SK-N-SH (cell line): ENCODE measurements at regions not wholly inside any gene's neighbourhood (a gene's known extent, or its start where the extent isn't known, plus 50 kb on each side); places are given as distances from the start of the nearest gene placed in this dataset.

ENCODE experiments used
- CTCF ChIA-PET: fragments of 300-600, 350-600 bp; formaldehyde crosslinking; extraction: SDS; loops from one replicate; lab custom pipeline; 2021; lab: Yijun Ruan, JAX
- POLR2A ChIA-PET: fragments of 350-600 bp; sonication (Branson Sonifier 250); formaldehyde crosslinking; extraction: SDS; loops from one replicate; lab custom pipeline; 2020; ENCODE audit warnings: antibody characterized with exemption, inconsistent platforms; lab: Yijun Ruan, JAX
- DNase-seq: peaks from one replicate; pipeline ENCODE4 v3.0.0; 2012
- H2AFZ ChIP-seq: fragments of 200-600 bp; sonication (generic); 2 replicates; pipeline ENCODE4 v1.8.1; 2016; ENCODE audit warnings: antibody characterized with exemption, mild to moderate bottlenecking, low read depth
- H3F3A ChIP-seq: fragments of 200-600 bp; sonication (generic); replicated peaks from 2 replicates; pipeline ENCODE3; 2016; ENCODE audit warnings: antibody characterized with exemption, mild to moderate bottlenecking; ENCODE audit not compliant: insufficient read depth
- H3K27ac ChIP-seq, 2 experiments: fragments of 200-500 bp in 1 of 2; fragments of 200-600 bp in 1 of 2; sonication (Bioruptor generic) in 1 of 2; sonication (generic), shearing (Covaris generic) in 1 of 2; 2 replicates each; pipeline versions ENCODE4 v1.5.1 to v1.6.1; 2014 to 2016; ENCODE audit warnings: low read depth in 2 of 2, inconsistent platforms in 1 of 2, low read length in 1 of 2, mild to moderate bottlenecking in 1 of 2, mixed read lengths in 1 of 2
- H3K27me3 ChIP-seq: fragments of 200-600 bp; sonication (generic), shearing (Covaris generic); 2 replicates; pipeline ENCODE4 v1.6.1; 2016; ENCODE audit warnings: mixed run types; ENCODE audit not compliant: insufficient read depth
- H3K36me3 ChIP-seq, 2 experiments: fragments of 200-500 bp in 1 of 2; fragments of 200-600 bp in 1 of 2; sonication (Bioruptor generic) in 1 of 2; sonication (generic) in 1 of 2; replicated peaks in 1 of 2; 2 replicates each; pipeline versions ENCODE3 to v1.5.1; 2014 to 2016; ENCODE audit warnings: low read length in 1 of 2, mild to moderate bottlenecking in 1 of 2; ENCODE audit not compliant: insufficient read depth in 2 of 2, control insufficient read depth in 1 of 2
- H3K4me1 ChIP-seq, 2 experiments: fragments of 200-500 bp in 1 of 2; fragments of 200-600 bp in 1 of 2; sonication (Bioruptor generic) in 1 of 2; sonication (generic), shearing (Covaris generic) in 1 of 2; 2 replicates each; pipeline versions ENCODE4 v1.5.1 to v1.6.1; 2014 to 2016; ENCODE audit warnings: low read depth in 1 of 2, low read length in 1 of 2, mixed run types in 1 of 2; ENCODE audit not compliant: insufficient read depth in 2 of 2, control insufficient read depth in 1 of 2
- H3K4me2 ChIP-seq: fragments of 200-600 bp; sonication (generic), shearing (Covaris generic); 2 replicates; pipeline ENCODE4 v1.6.1; 2017; ENCODE audit warnings: mixed run types
- H3K4me3 ChIP-seq, 2 experiments: fragments of 200-500 bp in 1 of 2; fragments of 200-600 bp in 1 of 2; sonication (Bioruptor generic) in 1 of 2; sonication (generic), shearing (Covaris generic) in 1 of 2; 2 replicates each; pipeline versions ENCODE4 v1.5.1 to v1.8.1; 2014 to 2016; ENCODE audit warnings: low read depth in 2 of 2, inconsistent platforms in 1 of 2, low read length in 1 of 2, mild to moderate bottlenecking in 1 of 2, mixed read lengths in 1 of 2, moderate library complexity in 1 of 2
- H3K79me2 ChIP-seq: fragments of 200-600 bp; sonication (generic); 2 replicates; pipeline ENCODE4 v1.8.1; 2017; ENCODE audit warnings: mild to moderate bottlenecking; ENCODE audit not compliant: insufficient read depth
- H3K9ac ChIP-seq: fragments of 200-600 bp; sonication (generic); 2 replicates; pipeline ENCODE4 v1.6.1; 2017; ENCODE audit warnings: mixed run types
- H3K9me2 ChIP-seq: fragments of 200-600 bp; sonication (generic); 2 replicates; pipeline ENCODE4 v1.6.1; 2017; ENCODE audit warnings: mixed run types
- H3K9me3 ChIP-seq: fragments of 200-600 bp; sonication (generic); 2 replicates; pipeline ENCODE4 v1.6.1; 2017; ENCODE audit warnings: mixed run types, mild to moderate bottlenecking, moderate library complexity
- H4K20me1 ChIP-seq: fragments of 200-600 bp; sonication (generic); 2 replicates; pipeline ENCODE4 v1.6.1; 2017; ENCODE audit warnings: mild to moderate bottlenecking, mixed run types; ENCODE audit not compliant: insufficient read depth
- CHD2 ChIP-seq: fragments of 150-350 bp; IDR thresholded peaks from 2 replicates; pipeline ENCODE4 v1.6.1; 2018; ENCODE audit warnings: low read length; ENCODE audit not compliant: partially characterized antibody
- EZH2phosphoT487 ChIP-seq: fragments of 200-600 bp; sonication (generic); IDR thresholded peaks from 2 replicates; pipeline ENCODE4 v1.6.1; 2017; ENCODE audit warnings: low read depth, mixed run types, mild to moderate bottlenecking, antibody characterized with exemption, moderate library complexity, borderline replicate concordance
- FOXJ3 ChIP-seq: sonication (generic); formaldehyde crosslinking; IDR thresholded peaks from 2 replicates; pipeline ENCODE4 v1.5.1; 2020; ENCODE audit warnings: mild to moderate bottlenecking, missing genetic modification reagents
- FOXM1 ChIP-seq: IDR thresholded peaks from 2 replicates; pipeline ENCODE4 v1.4.0; 2012; ENCODE audit warnings: low read depth, mild to moderate bottlenecking
- JUND ChIP-seq: IDR thresholded peaks from 2 replicates; pipeline ENCODE4 v1.4.0; 2012
- MXI1 ChIP-seq: IDR thresholded peaks from 2 replicates; pipeline ENCODE4 v1.6.1; 2012; ENCODE audit warnings: mild to moderate bottlenecking, low read depth, low read length, improper control_type of control experiment
- NFIC ChIP-seq: IDR thresholded peaks from 2 replicates; pipeline ENCODE4 v1.4.0; 2012; ENCODE audit warnings: borderline replicate concordance
- POLR2AphosphoS5 ChIP-seq: IDR thresholded peaks from 2 replicates; pipeline ENCODE4 v1.6.1; 2012; ENCODE audit warnings: low read depth, low read length
- RCOR1 ChIP-seq: fragments of 150-350 bp; IDR thresholded peaks from 2 replicates; pipeline ENCODE4 v1.6.1; 2017; ENCODE audit warnings: antibody characterized with exemption, low read length
- RFX5 ChIP-seq: IDR thresholded peaks from 2 replicates; pipeline ENCODE4 v1.6.1; 2012; ENCODE audit warnings: mild to moderate bottlenecking, improper control_type of control experiment, low read length
- RXRA ChIP-seq: IDR thresholded peaks from 2 replicates; pipeline ENCODE4 v1.4.0; 2012; ENCODE audit warnings: low read depth, mild to moderate bottlenecking, borderline replicate concordance
- SMC3 ChIP-seq: IDR thresholded peaks from 2 replicates; pipeline ENCODE4 v1.6.1; 2012; ENCODE audit warnings: low read depth, low read length, improper control_type of control experiment
- TCF12 ChIP-seq: IDR thresholded peaks from 2 replicates; pipeline ENCODE4 v1.4.0; 2012
- TEAD4 ChIP-seq: IDR thresholded peaks from 2 replicates; pipeline ENCODE4 v1.4.0; 2012; ENCODE audit warnings: mild to moderate bottlenecking, borderline replicate concordance; ENCODE audit not compliant: insufficient read depth
- USF1 ChIP-seq: IDR thresholded peaks from 2 replicates; pipeline ENCODE4 v1.4.0; 2012; ENCODE audit warnings: low read depth, borderline replicate concordance
- WGBS: methylation state at CpG from one replicate; pipeline ENCODE4 v1.1.6; 2017; ENCODE audit warnings: low lambda C conversion rate; 5-methylcytosine and 5-hydroxymethylcytosine counted together
- TF ChIP-seq, protein P1 (sequence below): IDR thresholded peaks from 2 replicates; pipeline ENCODE4 v1.4.0; 2012; ENCODE audit warnings: low read depth, borderline replicate concordance
- TF ChIP-seq, protein P2 (sequence below): IDR thresholded peaks from 2 replicates; pipeline ENCODE4 v1.4.0; 2012; ENCODE audit warnings: low read depth
- TF ChIP-seq, protein P3 (sequence below): fragments of 150-350 bp; IDR thresholded peaks from 2 replicates; pipeline ENCODE4 v1.6.1; 2016; ENCODE audit warnings: mild to moderate bottlenecking, low read depth, low read length
- TF ChIP-seq, protein P4 (sequence below): IDR thresholded peaks from 2 replicates; pipeline ENCODE4 v1.6.1; 2012; ENCODE audit warnings: mild to moderate bottlenecking, low read depth, low read length, moderate library complexity
- TF ChIP-seq, protein P5 (sequence below): IDR thresholded peaks from 2 replicates; pipeline ENCODE4; 2012

DNA sequence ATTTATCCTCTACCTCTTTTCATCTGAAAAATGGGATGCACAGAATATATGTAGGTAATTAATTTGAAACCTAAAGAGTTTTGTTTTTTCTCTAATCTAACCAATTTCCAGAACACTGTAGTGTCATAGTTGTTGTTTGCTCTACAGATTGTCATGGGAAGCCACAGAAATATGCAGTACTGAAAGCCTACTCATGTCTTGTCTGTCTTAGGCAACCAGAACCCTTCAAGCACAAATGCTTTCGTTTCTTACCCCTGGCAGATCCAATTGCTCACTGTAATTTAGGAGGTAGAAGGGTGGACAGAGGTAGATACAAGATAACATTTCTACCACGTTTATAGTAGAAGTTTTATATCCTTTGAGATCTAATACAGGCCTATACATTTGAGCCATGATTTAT is 330.2 kb upstream of the NOVA1 start:
- Histone ChIP-seq H3K9ac (no peak overlapping the region), H3F3A (no peaks in the 10 kb centered on the region), H4K20me1 (no peaks in the 10 kb centered on the region), H3K4me1 (0 out of 4 replicates have a peak, but pooled peaks cover 0 to 5% of the 10 kb centered on the region in 2 experiments), H3K27me3 (no peaks in the 10 kb centered on the region), H3K27ac (no peak overlapping the region), H3K4me2 (no peak overlapping the region), H2AFZ (no peak overlapping the region), H3K36me3 (no peaks in the 10 kb centered on the region), H3K9me3 (no peaks in the 10 kb centered on the region)
- 55% methylated on average over 2 of the region's 2 CpGs for WGBS
- ChIA-PET CTCF (no interaction called here), POLR2A (no interaction called here)
- no peak for TF ChIP-seq CHD2
- no peak for TF ChIP-seq POLR2AphosphoS5
- TF ChIP-seq RCOR1, result no peak
- TF ChIP-seq SMC3, result no peak
- TF ChIP-seq MXI1, result no peak
- TF ChIP-seq, protein P1, sequence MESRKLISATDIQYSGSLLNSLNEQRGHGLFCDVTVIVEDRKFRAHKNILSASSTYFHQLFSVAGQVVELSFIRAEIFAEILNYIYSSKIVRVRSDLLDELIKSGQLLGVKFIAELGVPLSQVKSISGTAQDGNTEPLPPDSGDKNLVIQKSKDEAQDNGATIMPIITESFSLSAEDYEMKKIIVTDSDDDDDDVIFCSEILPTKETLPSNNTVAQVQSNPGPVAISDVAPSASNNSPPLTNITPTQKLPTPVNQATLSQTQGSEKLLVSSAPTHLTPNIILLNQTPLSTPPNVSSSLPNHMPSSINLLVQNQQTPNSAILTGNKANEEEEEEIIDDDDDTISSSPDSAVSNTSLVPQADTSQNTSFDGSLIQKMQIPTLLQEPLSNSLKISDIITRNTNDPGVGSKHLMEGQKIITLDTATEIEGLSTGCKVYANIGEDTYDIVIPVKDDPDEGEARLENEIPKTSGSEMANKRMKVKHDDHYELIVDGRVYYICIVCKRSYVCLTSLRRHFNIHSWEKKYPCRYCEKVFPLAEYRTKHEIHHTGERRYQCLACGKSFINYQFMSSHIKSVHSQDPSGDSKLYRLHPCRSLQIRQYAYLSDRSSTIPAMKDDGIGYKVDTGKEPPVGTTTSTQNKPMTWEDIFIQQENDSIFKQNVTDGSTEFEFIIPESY, result no peak
- TF ChIP-seq RFX5, result no peak
- TF ChIP-seq, protein P2, sequence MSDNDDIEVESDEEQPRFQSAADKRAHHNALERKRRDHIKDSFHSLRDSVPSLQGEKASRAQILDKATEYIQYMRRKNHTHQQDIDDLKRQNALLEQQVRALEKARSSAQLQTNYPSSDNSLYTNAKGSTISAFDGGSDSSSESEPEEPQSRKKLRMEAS, result no peak
- TF ChIP-seq, protein P3, sequence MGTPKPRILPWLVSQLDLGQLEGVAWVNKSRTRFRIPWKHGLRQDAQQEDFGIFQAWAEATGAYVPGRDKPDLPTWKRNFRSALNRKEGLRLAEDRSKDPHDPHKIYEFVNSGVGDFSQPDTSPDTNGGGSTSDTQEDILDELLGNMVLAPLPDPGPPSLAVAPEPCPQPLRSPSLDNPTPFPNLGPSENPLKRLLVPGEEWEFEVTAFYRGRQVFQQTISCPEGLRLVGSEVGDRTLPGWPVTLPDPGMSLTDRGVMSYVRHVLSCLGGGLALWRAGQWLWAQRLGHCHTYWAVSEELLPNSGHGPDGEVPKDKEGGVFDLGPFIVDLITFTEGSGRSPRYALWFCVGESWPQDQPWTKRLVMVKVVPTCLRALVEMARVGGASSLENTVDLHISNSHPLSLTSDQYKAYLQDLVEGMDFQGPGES, result no peak
- TF ChIP-seq TEAD4, result no peak
- TF ChIP-seq JUND, result no peak
- TF ChIP-seq, protein P4, sequence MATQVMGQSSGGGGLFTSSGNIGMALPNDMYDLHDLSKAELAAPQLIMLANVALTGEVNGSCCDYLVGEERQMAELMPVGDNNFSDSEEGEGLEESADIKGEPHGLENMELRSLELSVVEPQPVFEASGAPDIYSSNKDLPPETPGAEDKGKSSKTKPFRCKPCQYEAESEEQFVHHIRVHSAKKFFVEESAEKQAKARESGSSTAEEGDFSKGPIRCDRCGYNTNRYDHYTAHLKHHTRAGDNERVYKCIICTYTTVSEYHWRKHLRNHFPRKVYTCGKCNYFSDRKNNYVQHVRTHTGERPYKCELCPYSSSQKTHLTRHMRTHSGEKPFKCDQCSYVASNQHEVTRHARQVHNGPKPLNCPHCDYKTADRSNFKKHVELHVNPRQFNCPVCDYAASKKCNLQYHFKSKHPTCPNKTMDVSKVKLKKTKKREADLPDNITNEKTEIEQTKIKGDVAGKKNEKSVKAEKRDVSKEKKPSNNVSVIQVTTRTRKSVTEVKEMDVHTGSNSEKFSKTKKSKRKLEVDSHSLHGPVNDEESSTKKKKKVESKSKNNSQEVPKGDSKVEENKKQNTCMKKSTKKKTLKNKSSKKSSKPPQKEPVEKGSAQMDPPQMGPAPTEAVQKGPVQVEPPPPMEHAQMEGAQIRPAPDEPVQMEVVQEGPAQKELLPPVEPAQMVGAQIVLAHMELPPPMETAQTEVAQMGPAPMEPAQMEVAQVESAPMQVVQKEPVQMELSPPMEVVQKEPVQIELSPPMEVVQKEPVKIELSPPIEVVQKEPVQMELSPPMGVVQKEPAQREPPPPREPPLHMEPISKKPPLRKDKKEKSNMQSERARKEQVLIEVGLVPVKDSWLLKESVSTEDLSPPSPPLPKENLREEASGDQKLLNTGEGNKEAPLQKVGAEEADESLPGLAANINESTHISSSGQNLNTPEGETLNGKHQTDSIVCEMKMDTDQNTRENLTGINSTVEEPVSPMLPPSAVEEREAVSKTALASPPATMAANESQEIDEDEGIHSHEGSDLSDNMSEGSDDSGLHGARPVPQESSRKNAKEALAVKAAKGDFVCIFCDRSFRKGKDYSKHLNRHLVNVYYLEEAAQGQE, result no peak
- no peak for TF ChIP-seq FOXJ3
- no peak for TF ChIP-seq TCF12
- TF ChIP-seq, protein P5, sequence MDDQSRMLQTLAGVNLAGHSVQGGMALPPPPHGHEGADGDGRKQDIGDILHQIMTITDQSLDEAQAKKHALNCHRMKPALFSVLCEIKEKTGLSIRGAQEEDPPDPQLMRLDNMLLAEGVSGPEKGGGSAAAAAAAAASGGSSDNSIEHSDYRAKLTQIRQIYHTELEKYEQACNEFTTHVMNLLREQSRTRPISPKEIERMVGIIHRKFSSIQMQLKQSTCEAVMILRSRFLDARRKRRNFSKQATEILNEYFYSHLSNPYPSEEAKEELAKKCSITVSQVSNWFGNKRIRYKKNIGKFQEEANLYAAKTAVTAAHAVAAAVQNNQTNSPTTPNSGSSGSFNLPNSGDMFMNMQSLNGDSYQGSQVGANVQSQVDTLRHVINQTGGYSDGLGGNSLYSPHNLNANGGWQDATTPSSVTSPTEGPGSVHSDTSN, result no peak
- no peak for TF ChIP-seq USF1
- no peak for TF ChIP-seq NFIC
- TF ChIP-seq FOXM1, result no peak
- TF ChIP-seq EZH2phosphoT487, result no peak
- no peak for TF ChIP-seq RXRA
- TF ChIP-seq, all 33 proteins: peak for 0
- Histone ChIP-seq H3K9me2 (no peaks in the 10 kb centered on the region), H3K4me3 (no peak overlapping the region), H3K79me2 (no peaks in the 10 kb centered on the region)
- DNase-seq, result no peak
